IMR-90 (cell line): ENCODE measurements at regions not wholly inside any gene's neighbourhood (a gene's known extent, or its start where the extent isn't known, plus 50 kb on each side); places are given as distances from the start of the nearest gene placed in this dataset.

Experiments used
- ATAC-seq: fragments of 200-7000 bp; cut with Tn5 transposase; 2 replicates; pipeline ENCODE4 v1.9.1; 2020; ENCODE audit warnings: low read depth, mild to moderate bottlenecking, moderate library complexity
- BruUV-seq: library from RNA; stranded (reverse); fragments of 400-500 nt; replicated peaks from 2 replicates; lab custom pipeline; 2021; lab: Mats Ljungman, UMichigan
- CTCF ChIA-PET: fragments of 300-600 bp; formaldehyde crosslinking; extraction: SDS; loops from one replicate; lab custom pipeline; 2021; ENCODE audit warnings: antibody characterized with exemption; lab: Yijun Ruan, JAX
- POLR2A ChIA-PET: fragments of 300-600 bp; sonication (Branson Sonifier 250); formaldehyde crosslinking; loops from one replicate; lab custom pipeline; 2022; ENCODE audit warnings: antibody characterized with exemption; ENCODE audit not compliant: unreplicated experiment; lab: Charles Lee
- DNase-seq: peaks from one replicate; pipeline ENCODE4 v3.0.0; 2013
- H2AFZ ChIP-seq: replicated peaks from 2 replicates; pipeline ENCODE3; 2013; ENCODE audit warnings: low read length, mild to moderate bottlenecking; ENCODE audit not compliant: poor library complexity
- H2AK5ac ChIP-seq: 2 replicates; pipeline ENCODE4 v1.6.1; 2013; ENCODE audit warnings: low read depth, low read length, inconsistent platforms
- H2AK9ac ChIP-seq: replicated peaks from 2 replicates; pipeline ENCODE3; 2013; ENCODE audit warnings: mild to moderate bottlenecking, low read depth, low read length, moderate library complexity; ENCODE audit not compliant: poor library complexity
- H2BK120ac ChIP-seq: 2 replicates; pipeline ENCODE4 v1.6.1; 2013; ENCODE audit warnings: low read depth, low read length, inconsistent platforms
- H2BK15ac ChIP-seq: 3 replicates; pipeline ENCODE4 v1.6.1; 2013; ENCODE audit warnings: low read depth, low read length, inconsistent platforms
- H2BK20ac ChIP-seq: 2 replicates; pipeline ENCODE4 v1.6.1; 2013; ENCODE audit warnings: low read depth, mild to moderate bottlenecking, inconsistent platforms, low read length, moderate library complexity
- H2BK5ac ChIP-seq: 2 replicates; pipeline ENCODE4 v1.6.1; 2013; ENCODE audit warnings: mild to moderate bottlenecking, low read depth, low read length, inconsistent platforms; ENCODE audit not compliant: poor library complexity, severe bottlenecking
- H3K14ac ChIP-seq: replicated peaks from 2 replicates; pipeline ENCODE4 v1.6.1; 2013; ENCODE audit warnings: low read depth, low read length, inconsistent platforms
- H3K18ac ChIP-seq: 2 replicates; pipeline ENCODE4 v1.6.1; 2013; ENCODE audit warnings: low read depth, low read length, control low read depth
- H3K23ac ChIP-seq: 2 replicates; pipeline ENCODE4 v1.6.1; 2013; ENCODE audit warnings: low read depth, low read length, inconsistent platforms
- H3K27ac ChIP-seq: 2 replicates; pipeline ENCODE4 v1.5.1; 2013; ENCODE audit warnings: mild to moderate bottlenecking, control low read depth, low read length; ENCODE audit not compliant: insufficient read depth
- H3K27me3 ChIP-seq: 2 replicates; pipeline ENCODE4 v1.6.1; 2013; ENCODE audit warnings: low read length; ENCODE audit not compliant: control insufficient read depth, insufficient read depth
- H3K36me3 ChIP-seq: 2 replicates; pipeline ENCODE4 v1.6.1; 2013; ENCODE audit warnings: low read length, mixed read lengths; ENCODE audit not compliant: control insufficient read depth, insufficient read depth
- H3K4ac ChIP-seq: 2 replicates; pipeline ENCODE4 v1.6.1; 2013; ENCODE audit warnings: low read depth, low read length, inconsistent platforms
- H3K4me1 ChIP-seq: 2 replicates; pipeline ENCODE4 v1.6.1; 2013; ENCODE audit warnings: low read length, mixed read lengths; ENCODE audit not compliant: control insufficient read depth, insufficient read depth
- H3K4me2 ChIP-seq: 2 replicates; pipeline ENCODE4 v1.6.1; 2013; ENCODE audit warnings: low read depth, mild to moderate bottlenecking, control low read depth, low read length, moderate library complexity
- H3K4me3 ChIP-seq: 2 replicates; pipeline ENCODE4 v1.5.1; 2013; ENCODE audit warnings: low read depth, mild to moderate bottlenecking, control low read depth, low read length, moderate library complexity; ENCODE audit not compliant: insufficient read depth
- H3K56ac ChIP-seq: 2 replicates; pipeline ENCODE4 v1.6.1; 2013; ENCODE audit warnings: low read length, inconsistent platforms; ENCODE audit not compliant: insufficient read depth; ENCODE audit errors: extremely low read depth
- H3K79me1 ChIP-seq, 2 experiments: 2 replicates each; pipeline ENCODE4 v1.6.1; 2013; ENCODE audit warnings: low read length in 2 of 2, inconsistent platforms in 1 of 2, low read depth in 1 of 2
- H3K9ac ChIP-seq: 2 replicates; pipeline ENCODE4 v1.6.1; 2013; ENCODE audit warnings: low read depth, low read length, control low read depth
- H3K9me1 ChIP-seq: 2 replicates; pipeline ENCODE4 v1.6.1; 2013; ENCODE audit warnings: low read length, inconsistent platforms; ENCODE audit not compliant: insufficient read depth
- H3K9me3 ChIP-seq: 2 replicates; pipeline ENCODE4 v1.6.1; 2013; ENCODE audit warnings: low read length; ENCODE audit not compliant: control insufficient read depth, insufficient read depth
- H4K20me1 ChIP-seq: 2 replicates; pipeline ENCODE4 v1.6.1; 2013; ENCODE audit warnings: low read length, inconsistent platforms; ENCODE audit not compliant: insufficient read depth
- H4K5ac ChIP-seq: 2 replicates; pipeline ENCODE4 v1.6.1; 2013; ENCODE audit warnings: mild to moderate bottlenecking, low read depth, low read length, control low read depth
- H4K8ac ChIP-seq, 2 experiments: 2 replicates each; pipeline ENCODE4 v1.6.1; 2013; ENCODE audit warnings: low read depth in 2 of 2, low read length in 2 of 2, control low read depth in 1 of 2, inconsistent platforms in 1 of 2
- H4K91ac ChIP-seq: 2 replicates; pipeline ENCODE4 v1.6.1; 2013; ENCODE audit warnings: low read depth, low read length, inconsistent platforms; ENCODE audit not compliant: insufficient read depth
- CEBPB ChIP-seq: IDR thresholded peaks from 2 replicates; pipeline ENCODE4 v1.6.1; 2012; ENCODE audit warnings: low read depth, low read length, improper control_type of control experiment
- FOS ChIP-seq: fragments of 150-350 bp; IDR thresholded peaks from 2 replicates; pipeline ENCODE4 v1.6.1; 2016; ENCODE audit warnings: low read depth, low read length
- MAFK ChIP-seq: IDR thresholded peaks from 2 replicates; pipeline ENCODE4 v1.6.1; 2012; ENCODE audit warnings: low read depth, low read length, improper control_type of control experiment
- MAZ ChIP-seq: IDR thresholded peaks from 2 replicates; pipeline ENCODE4 v1.6.1; 2012; ENCODE audit warnings: low read depth, mild to moderate bottlenecking, low read length, improper control_type of control experiment, moderate library complexity, borderline replicate concordance
- MXI1 ChIP-seq: IDR thresholded peaks from 2 replicates; pipeline ENCODE4 v1.6.1; 2012; ENCODE audit warnings: low read depth, mild to moderate bottlenecking, low read length, moderate library complexity, borderline replicate concordance
- POLR2A ChIP-seq: IDR thresholded peaks from 2 replicates; pipeline ENCODE4 v1.6.1; 2012; ENCODE audit warnings: mild to moderate bottlenecking, low read depth, low read length
- RAD21 ChIP-seq: IDR thresholded peaks from 2 replicates; pipeline ENCODE4 v1.6.1; 2012; ENCODE audit warnings: low read length, improper control_type of control experiment
- RCOR1 ChIP-seq: IDR thresholded peaks from 2 replicates; pipeline ENCODE4 v1.6.1; 2012; ENCODE audit warnings: mild to moderate bottlenecking, low read length, improper control_type of control experiment; ENCODE audit not compliant: insufficient replicate concordance
- USF2 ChIP-seq: fragments of 150-350 bp; IDR thresholded peaks from 2 replicates; pipeline ENCODE4 v1.6.1; 2017; ENCODE audit warnings: mild to moderate bottlenecking, antibody characterized with exemption, low read length, low read depth
- WGBS, 2 experiments: methylation state at CpG; one replicate each; pipeline versions ENCODE4 v1.1.5 to v1.1.7; 2013; ENCODE audit warnings: missing lambda C conversion rate in 2 of 2; ENCODE audit not compliant: insufficient read length in 1 of 2; ENCODE audit errors: extremely low coverage in 2 of 2; 5-methylcytosine and 5-hydroxymethylcytosine counted together
- dilution Hi-C: fragments of 300-500 bp; cut with HindIII; formaldehyde crosslinking; loops from one replicate; pipeline ENCODE4 v1.14.3; 2018; ENCODE audit warnings: low sequenced_read_pairs; ENCODE audit not compliant: unreplicated experiment
- in situ Hi-C: fragments of 300-500 bp; cut with MboI; formaldehyde crosslinking; loops from 3 replicates; pipeline ENCODE4 v1.14.3; 2019; ENCODE audit warnings: low sequenced_read_pairs, inconsistent platforms, mixed read lengths
- intact Hi-C: fragments of 100-400 bp; cut with micrococcal nuclease; formaldehyde crosslinking; loops from 2 replicates; pipeline ENCODE4 v1.10.0; 2022

GRCh38 chr4:24368801-24369200, 215.6 kb downstream of the DHX15 start:
- Histone ChIP-seq H3K18ac (no peak overlapping the region), H3K4me2 (no peak overlapping the region), H3K14ac (no peak overlapping the region), H3K9me1 (no peaks in the 10 kb centered on the region), H3K79me1 (no peaks in the 10 kb centered on the region), H4K20me1 (no peaks in the 10 kb centered on the region), H3K36me3 (no peaks in the 10 kb centered on the region), H4K8ac (no peak overlapping the region), H2BK5ac (no peak overlapping the region), H3K56ac (no peak overlapping the region), H3K9ac (no peak overlapping the region), H2BK20ac (no peak overlapping the region), H2AK5ac (no peak overlapping the region), H4K91ac (no peak overlapping the region), H2BK120ac (no peak overlapping the region), H3K4me1 (no peaks in the 10 kb centered on the region), H2BK15ac (no peak overlapping the region), H3K27me3 (0 out of 2 replicates have a peak, but pooled peaks cover 1% of the 10 kb centered on the region), H3K27ac (no peak overlapping the region), H4K5ac (no peak overlapping the region), H3K23ac (no peak overlapping the region), H3K9me3 (no peaks in the 10 kb centered on the region), H3K4ac (no peak overlapping the region), H2AFZ (no peak overlapping the region), H3K4me3 (no peak overlapping the region), H2AK9ac (no peak overlapping the region)
- ATAC-seq (no peak), DNase-seq (no peak)
- ChIA-PET CTCF (no interaction called here), POLR2A (no interaction called here)
- 80% methylated on average over 1 of the region's 7 CpGs; no CpG with 5 or more reads in 1 of the 2 experiments for WGBS, 2 experiments
- dilution Hi-C loops (no loop called here), in situ Hi-C loops (no loop called here), intact Hi-C loops (no loop called here)
- TF ChIP-seq MXI1 (no peak), RCOR1 (no peak), FOS (no peak), MAZ (no peak), CEBPB (no peak), RAD21 (no peak), MAFK (no peak), USF2 (no peak), POLR2A (no peak)
- BruUV-seq, result no TSS peak
